GM21528 (cell line): ENCODE measurements at regions not wholly inside any gene's neighbourhood (a gene's known extent, or its start where the extent isn't known, plus 50 kb on each side); places are given as distances from the start of the nearest gene placed in this dataset.
"Not testable (repeated sequence)": the region's sequence is repeated elsewhere in the genome, so short reads cannot be mapped to it uniquely, and the experiment has no call there.

Experiments used
- ATAC-seq: cut with Tn5 transposase; IDR thresholded peaks from one replicate; pipeline ENCODE4 v1.9.1; 2021; ENCODE audit warnings: mild to moderate bottlenecking, moderate library complexity; ENCODE audit not compliant: unreplicated experiment, low FRiP score

GRCh38 chr2:36302911-36303310 is 52.7 kb upstream of the CRIM1 start:
- no peak for ATAC-seq

GRCh38 chr2:36301843-36302242 is 53.7 kb upstream of the CRIM1 start:
- ATAC-seq, result no peak

GRCh38 chr2:36300697-36301096 is 54.9 kb upstream of the CRIM1 start:
- ATAC-seq, result no peak

- no peak for ATAC-seq
Measured at GRCh38 chr2:36296798-36297197, 58.8 kb upstream of the CRIM1 start.

GRCh38 chr2:36294316-36294721 is 61.3 kb upstream of the CRIM1 start:
- ATAC-seq, result no peak

- no peak for ATAC-seq
Measured at GRCh38 chr2:36290306-36290856, 65.2 kb upstream of the CRIM1 start.

- no peak for ATAC-seq
Measured at GRCh38 chr2:36289731-36290130, 65.8 kb upstream of the CRIM1 start.

GRCh38 chr2:36287363-36288275 is 68.0 kb upstream of the CRIM1 start:
- ATAC-seq, result no peak

GRCh38 chr2:36279506-36279905 is 76.1 kb upstream of the CRIM1 start:
- ATAC-seq, result not testable (repeated sequence)

GRCh38 chr2:36277881-36278523 is 77.6 kb upstream of the CRIM1 start:
- no peak for ATAC-seq

- no peak for ATAC-seq
Measured at GRCh38 chr2:36277146-36277808, 78.3 kb upstream of the CRIM1 start.

GRCh38 chr2:36271266-36271665 is 84.3 kb upstream of the CRIM1 start:
- ATAC-seq, result no peak

- no peak for ATAC-seq
Measured at GRCh38 chr2:36270758-36271157, 84.8 kb upstream of the CRIM1 start.

GRCh38 chr2:36267194-36267593 is 88.4 kb upstream of the CRIM1 start:
- no peak for ATAC-seq

GRCh38 chr2:36266536-36267121 is 88.9 kb upstream of the CRIM1 start:
- ATAC-seq, result no peak

- no peak for ATAC-seq
Measured at GRCh38 chr2:36262581-36262980, 93.0 kb upstream of the CRIM1 start.

- ATAC-seq, result no peak
Measured at GRCh38 chr2:36255863-36256262, 99.7 kb upstream of the CRIM1 start.

- ATAC-seq, result no peak
Measured at GRCh38 chr2:36253086-36253485, 102.5 kb upstream of the CRIM1 start.

- ATAC-seq, result peak; percentile 88
Measured at GRCh38 chr2:36246320-36246990, 109.1 kb upstream of the CRIM1 start.

- no peak for ATAC-seq
Measured at GRCh38 chr2:36245651-36246050, 109.9 kb upstream of the CRIM1 start.
